Heart left ventricle (tissue), 16 donors: ENCODE measurements at regions not wholly inside any gene's neighbourhood (a gene's known extent, or its start where the extent isn't known, plus 50 kb on each side); places are given as distances from the start of the nearest gene placed in this dataset.

Source experiments
- ATAC-seq, 4 donors: fragments of 200-7000 bp; cut with Tn5 transposase; one replicate each; pipeline ENCODE4 v1.9.1; 2020 to 2022; ENCODE audit warnings: moderate library complexity in 4 of 4, mild to moderate bottlenecking in 3 of 4, moderate number of reproducible peaks in 1 of 4
- DNase-seq, 5 donors: peaks; one replicate each; pipeline ENCODE4 v3.0.0-alpha.2; 2020
- H3K27ac ChIP-seq, 12 donors: fragments of 200-600 bp; sonication (generic) in 4 of 12; one replicate each; pipeline versions ENCODE4 v1.5.0 to v1.8.0; 2016 to 2022; ENCODE audit warnings: mild to moderate bottlenecking in 2 of 12
- H3K27me3 ChIP-seq, 9 donors: fragments of 200-600 bp; sonication (generic) in 2 of 9; one replicate each; pipeline versions ENCODE4 v1.5.1 to v1.8.0; 2016 to 2022; ENCODE audit warnings: mild to moderate bottlenecking in 3 of 9
- H3K36me3 ChIP-seq, 9 donors: fragments of 200-600 bp; sonication (generic) in 2 of 9; one replicate each; pipeline versions ENCODE4 v1.5.0 to v1.8.0; 2018 to 2022; ENCODE audit warnings: mild to moderate bottlenecking in 2 of 9
- H3K4me1 ChIP-seq, 12 donors: fragments of 200-600 bp; sonication (generic) in 4 of 12; one replicate each; pipeline versions ENCODE4 v1.5.0 to v1.8.0; 2016 to 2022; ENCODE audit warnings: mild to moderate bottlenecking in 3 of 12
- H3K4me3 ChIP-seq, 12 donors: fragments of 200-600 bp; sonication (generic) in 4 of 12; one replicate each; pipeline versions ENCODE4 v1.5.0 to v1.8.0; 2017 to 2022; ENCODE audit warnings: mild to moderate bottlenecking in 9 of 12, moderate library complexity in 4 of 12
- H3K9me3 ChIP-seq, 12 donors: fragments of 200-600 bp; sonication (generic) in 4 of 12; one replicate each; pipeline versions ENCODE4 v1.5.0 to v1.8.0; 2016 to 2022; ENCODE audit warnings: mild to moderate bottlenecking in 1 of 12
- CTCF ChIP-seq, 12 donors: fragments of 200-600 bp; sonication (generic) in 4 of 12; IDR thresholded peaks; one replicate each; pipeline versions ENCODE4 v1.5.0 to v1.8.0; 2018 to 2022; ENCODE audit warnings: antibody characterized with exemption in 12 of 12, mild to moderate bottlenecking in 5 of 12
- POLR2A ChIP-seq, 2 donors: fragments of 450-650 bp; IDR thresholded peaks; one replicate each; pipeline ENCODE4 v1.6.1; 2017; ENCODE audit warnings: antibody characterized with exemption in 2 of 2, mild to moderate bottlenecking in 2 of 2, moderate library complexity in 2 of 2
- WGBS, 4 donors: extraction: QIAGEN DNeasy Blood & Tissue Kit in 2 of 4; methylation state at CpG; one replicate each; pipeline versions ENCODE4 v1.1.5 to v1.1.7; 2013 to 2018; 5-methylcytosine and 5-hydroxymethylcytosine counted together
- intact Hi-C, 10 donors: fragments of 100-400 bp; cut with DNase I; formaldehyde crosslinking; loops; one replicate each; pipeline versions ENCODE4 v1.11.1 to v1.14.2; 2022
- donor health status: ischemic (EF 13 %, LVEDD 7.1; RV severe dilation, severe dysfunction).
- donor health status: healthy with polysubstance abuse.
- donor health status: DM: no; HTN: yes; CAD: no.
- donor health status: DM: no; HTN: no; CAD: no.
- donor health status: ischemic (EF 25% LVEDD 6.9; RV normal size, moderate dysfunction).
- donor health status: ischemic (EF 25% LVEDD 5.7; RV mildly dilated, moderate dysfunction).
- donor health status: healthy.
- donor health status: DM: yes; HTN: yes; CAD: no.
- donor health status: ischemic (EF 35%, LVEDD 5.7; RV mildly dilated, moderate dysfunction).
- donor health status: nonischemic (EF 11% LVEDD 7.7; RV severe dilation, severe dysfunction).
- donor health status: DM: yes; HTN: yes; CAD: no.
- donor health status: PGD.
- donor health status: ischemic (EF 29% LVEDD 5.4; RV normal size, mild dysfunction).
- donor health status: nonischemic (EF 23%, LVEDD 6.1; RV moderate dilation, normal function).

- no peaks in the 10 kb centered on the region for H3K9me3 ChIP-seq
- 39 to 81% (median 48%) methylated on average over 7 to 8 of the region's 8 CpGs for WGBS, 4 donors
Measured at GRCh38 chr11:96506953-96507354, 117.1 kb downstream of the JRKL start.

DNA sequence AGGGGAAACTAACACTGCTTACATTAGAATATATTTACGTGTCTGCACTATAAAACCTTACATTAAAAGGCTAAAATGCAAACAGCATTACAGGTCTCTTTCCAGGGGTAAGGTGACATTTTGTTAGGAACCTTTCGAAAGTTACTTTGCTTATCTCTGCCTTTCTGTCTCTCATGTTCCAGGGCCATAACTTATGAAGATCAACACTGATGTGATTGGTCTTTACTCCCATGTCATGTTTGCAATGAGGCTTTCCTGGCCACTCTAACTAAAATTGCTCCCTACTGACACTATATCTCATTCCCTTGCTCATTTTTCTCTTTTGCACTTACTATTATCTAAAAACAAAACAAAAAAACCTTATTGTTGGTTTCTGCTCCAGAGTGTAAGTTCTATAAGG, 119.0 kb downstream of the JRKL start:
- no peaks in the 10 kb centered on the region for H3K4me1 ChIP-seq
- H3K36me3 ChIP-seq, result no peaks in the 10 kb centered on the region
- H3K4me3 ChIP-seq, result no peak overlapping the region
- DNase-seq (no peak), ATAC-seq (no peak)
- no peak for TF ChIP-seq POLR2A (IDR thresholded peaks at IDR 0.05)
- TF ChIP-seq CTCF (IDR thresholded peaks at IDR 0.05), result no peak
- H3K27me3 ChIP-seq, result no peaks in the 10 kb centered on the region
- H3K9me3 ChIP-seq, result no peaks in the 10 kb centered on the region
- WGBS, 4 donors, result 86 to 93% (median 90%) methylated on average over 2 of the region's 2 CpGs
- intact Hi-C loops, result no loop called here
- H3K27ac ChIP-seq, result no peak overlapping the region

More at GRCh38 chr11:96506953-96507354, 117.1 kb downstream of the JRKL start:
- no peaks in the 10 kb centered on the region for H3K27me3 ChIP-seq
- TF ChIP-seq POLR2A (IDR thresholded peaks at IDR 0.05), result no peak
- no peak for TF ChIP-seq CTCF (IDR thresholded peaks at IDR 0.05)
- no peak for DNase-seq
- no peaks in the 10 kb centered on the region for H3K36me3 ChIP-seq
- H3K27ac ChIP-seq, result no peak overlapping the region
- ATAC-seq, result no peak
- intact Hi-C loops, result no loop called here
- no peaks in the 10 kb centered on the region for H3K4me1 ChIP-seq
- H3K4me3 ChIP-seq, result no peak overlapping the region

DNA sequence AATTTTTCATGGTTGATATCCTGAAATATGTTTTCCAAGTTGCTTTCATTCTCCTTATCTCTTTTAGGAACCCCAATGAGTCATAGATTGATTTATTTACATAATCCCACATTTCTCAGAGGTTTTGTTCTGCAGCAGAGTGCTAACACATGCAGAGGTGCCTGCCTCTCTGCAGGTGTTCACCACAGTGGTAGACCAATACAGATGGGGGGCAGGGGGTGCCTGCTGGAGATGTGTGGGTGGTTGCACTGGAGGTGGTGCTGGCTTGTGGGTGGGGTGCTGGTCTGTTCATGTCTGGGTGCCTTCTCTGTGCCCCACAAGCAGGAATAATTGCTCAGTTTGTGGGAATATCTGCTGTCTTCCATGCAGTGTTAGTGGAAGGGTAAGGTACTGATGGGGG, 131.1 kb downstream of the JRKL start:
- no peak for TF ChIP-seq POLR2A (IDR thresholded peaks at IDR 0.05)
- TF ChIP-seq CTCF (IDR thresholded peaks at IDR 0.05), result no peak
- Histone ChIP-seq H3K4me1 (peaks cover 0 to 2% (median 0%) of the 10 kb centered on the region in 12 donors), H3K36me3 (no peaks in the 10 kb centered on the region), H3K27me3 (no peaks in the 10 kb centered on the region), H3K9me3 (peaks cover 0 to 15% (median 4%) of the 10 kb centered on the region in 12 donors), H3K4me3 (no peak overlapping the region), H3K27ac (no peak overlapping the region)
- no peak for DNase-seq
- no peak for ATAC-seq
- intact Hi-C loops, result no loop called here

DNA sequence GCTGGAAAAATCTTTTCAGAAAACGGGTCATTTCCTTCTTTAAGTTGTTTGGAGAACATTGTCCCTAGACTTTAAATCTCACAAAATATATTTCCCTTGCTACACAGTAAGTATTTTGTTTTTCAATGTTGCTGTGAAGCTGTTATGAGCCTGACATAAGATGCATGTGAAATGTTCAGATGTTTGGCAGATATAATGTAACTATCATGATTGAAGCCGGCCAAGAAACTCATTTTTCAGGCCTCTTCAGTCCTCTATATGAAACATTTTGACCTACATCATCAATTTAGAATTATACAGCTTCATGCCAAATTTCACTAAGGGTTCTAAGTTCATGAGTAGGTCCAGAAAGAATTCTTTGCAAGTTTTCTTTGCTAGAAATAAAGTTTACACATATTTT, 133.8 kb downstream of the JRKL start:
- Histone ChIP-seq H3K9me3 (peaks cover 0 to 11% (median 0%) of the 10 kb centered on the region in 12 donors), H3K4me1 (peaks cover 0 to 2% (median 0%) of the 10 kb centered on the region in 12 donors)

More for the DNA sequence above, 133.8 kb downstream of the JRKL start:
- intact Hi-C loops, result no loop called here
- Histone ChIP-seq H3K27ac (no peak overlapping the region), H3K36me3 (no peaks in the 10 kb centered on the region), H3K27me3 (no peaks in the 10 kb centered on the region), H3K4me3 (no peak overlapping the region)
- no peak for ATAC-seq
- TF ChIP-seq POLR2A (IDR thresholded peaks at IDR 0.05), result no peak
- TF ChIP-seq CTCF (IDR thresholded peaks at IDR 0.05), result no peak
- WGBS, 4 donors, result 72 to 81% (median 75%) methylated on average over 2 of the region's 2 CpGs
- no peak for DNase-seq
